ENCODE measurements at regions not wholly inside any gene's neighbourhood (a gene's known extent, or its start where the extent isn't known, plus 50 kb on each side); places are given as distances from the start of the nearest gene placed in this dataset.
A peak's percentile ranks its signal among the peaks of the same experiment; 100 is the strongest.

DNA sequence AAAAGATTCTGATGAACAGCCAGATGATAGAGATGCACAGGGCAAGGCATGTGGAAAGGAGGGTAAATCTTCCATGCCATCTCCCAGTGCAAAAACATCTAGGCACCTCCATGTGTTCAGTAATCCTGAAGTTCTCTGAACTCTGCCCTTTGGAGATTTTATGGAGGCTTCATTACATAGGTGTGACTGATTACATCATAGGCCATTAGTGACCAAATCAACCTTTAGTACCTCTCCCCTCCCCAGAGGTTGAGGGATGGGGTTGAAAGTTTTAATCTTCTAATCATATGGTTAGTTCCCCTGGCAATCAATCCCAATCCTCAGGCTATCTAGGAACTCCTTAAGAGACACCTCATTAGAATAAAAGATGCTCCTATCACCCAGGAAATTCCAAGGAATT, 2190.2 kb upstream of the PIK3C3 start:
- no peaks in the 10 kb centered on the region for H3K9me3 ChIP-seq
- TF ChIP-seq POLR2A (IDR thresholded peaks at IDR 0.05) (no peak), CTCF (IDR thresholded peaks at IDR 0.05) (no peak)

DNA sequence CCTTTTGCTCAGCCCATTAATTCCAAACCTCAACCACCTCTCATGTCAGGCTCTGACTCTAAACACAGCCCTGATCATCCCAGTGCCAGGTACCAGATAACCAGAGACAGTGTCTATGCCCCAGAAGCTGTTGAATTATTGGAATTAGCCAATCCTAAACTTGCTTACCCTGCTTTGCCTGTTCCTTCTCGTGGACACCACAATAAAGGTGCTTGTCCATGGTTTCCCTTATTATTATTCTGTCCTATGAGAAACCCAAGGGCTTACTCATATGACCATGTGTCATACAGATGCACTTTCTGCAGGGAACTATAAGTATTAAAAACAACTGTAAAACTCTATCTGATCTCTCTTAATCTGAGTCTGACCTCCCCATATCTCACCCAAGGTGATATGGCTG, 2193.8 kb upstream of the PIK3C3 start:
- H3K9me3 ChIP-seq, result no peaks in the 10 kb centered on the region
- WGBS, 2 donors, result 88 to 92% methylated on average over 1 of the region's 1 CpG
- no peaks in the 10 kb centered on the region for H3K4me1 ChIP-seq
- no peak overlapping the region for H3K27ac ChIP-seq
- H3K27me3 ChIP-seq, result no peaks in the 10 kb centered on the region
- no peak for TF ChIP-seq POLR2A (IDR thresholded peaks at IDR 0.05)
- no peak for TF ChIP-seq CTCF (IDR thresholded peaks at IDR 0.05)
- DNase-seq, result no peak
- no peaks in the 10 kb centered on the region for H3K36me3 ChIP-seq (ENCODE audit: low read depth, missing control alignments)
- no peak overlapping the region for H3K4me3 ChIP-seq
- intact Hi-C loops (cut with DNase I; ENCODE audit: low total_unique reads), result no loop called here

More for the DNA sequence above, 2190.2 kb upstream of the PIK3C3 start:
- H3K27ac ChIP-seq, result no peak overlapping the region
- DNase-seq, result no peak
- no peaks in the 10 kb centered on the region for H3K36me3 ChIP-seq (ENCODE audit: low read depth, missing control alignments)
- H3K4me3 ChIP-seq, result no peak overlapping the region
- intact Hi-C loops (cut with DNase I; ENCODE audit: low total_unique reads), result no loop called here
- no peaks in the 10 kb centered on the region for H3K27me3 ChIP-seq
- H3K4me1 ChIP-seq, result no peaks in the 10 kb centered on the region

DNA sequence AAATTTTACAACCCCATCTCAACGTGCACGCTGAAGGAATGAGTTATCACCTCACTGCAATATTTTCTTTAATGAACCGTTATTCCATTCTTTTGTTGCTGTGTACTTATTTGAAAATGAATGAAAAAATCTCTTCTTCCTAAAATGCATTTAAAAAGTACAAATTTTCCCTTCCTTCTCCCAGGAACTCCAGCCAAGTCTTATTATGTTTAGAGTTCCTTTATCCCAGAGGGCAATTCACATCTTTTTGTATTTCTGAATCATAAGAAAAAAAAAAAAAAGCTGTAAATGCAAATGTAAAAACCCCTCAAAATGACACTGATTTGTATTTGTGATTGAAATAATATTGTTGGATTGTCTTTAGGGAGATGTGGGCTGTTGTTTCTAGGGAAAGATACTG, 2194.3 kb upstream of the CELF4 start:
- H3K27me3 ChIP-seq, result no peaks in the 10 kb centered on the region
- 22 to 47% methylated on average over 3 of the region's 3 CpGs for WGBS, 2 donors
- TF ChIP-seq CTCF (IDR thresholded peaks at IDR 0.05) (no peak), POLR2A (IDR thresholded peaks at IDR 0.05) (no peak)
- no peak overlapping the region for H3K27ac ChIP-seq
- no peak overlapping the region for H3K4me3 ChIP-seq
- no peaks in the 10 kb centered on the region for H3K9me3 ChIP-seq
- H3K36me3 ChIP-seq (ENCODE audit: low read depth, missing control alignments), result no peaks in the 10 kb centered on the region
- no peak for DNase-seq
- intact Hi-C loops (cut with DNase I; ENCODE audit: low total_unique reads), result no loop called here
- no peaks in the 10 kb centered on the region for H3K4me1 ChIP-seq

GRCh38 chr18:39753178-39753577, 2187.6 kb upstream of the CELF4 start:
- Histone ChIP-seq H3K4me1 (peaks cover 5% of the 10 kb centered on the region), H3K27me3 (no peaks in the 10 kb centered on the region), H3K27ac (peak overlapping the region; percentile 59 to 63), H3K4me3 (no peak overlapping the region), H3K9me3 (no peaks in the 10 kb centered on the region), H3K36me3 (ENCODE audit: low read depth, missing control alignments) (no peaks in the 10 kb centered on the region)
- TF ChIP-seq CTCF (IDR thresholded peaks at IDR 0.05), result no peak
- TF ChIP-seq POLR2A (IDR thresholded peaks at IDR 0.05), result no peak
- intact Hi-C loops (cut with DNase I; ENCODE audit: low total_unique reads), result no loop called here
- no peak for DNase-seq
- 76 to 82% methylated on average over 3 to 4 of the region's 4 CpGs for WGBS, 2 donors

GRCh38 chr18:39752351-39752750, 2186.8 kb upstream of the CELF4 start:
- Histone ChIP-seq H3K27me3 (no peaks in the 10 kb centered on the region), H3K27ac (peak overlapping the region; percentile 31 to 57), H3K9me3 (no peaks in the 10 kb centered on the region), H3K36me3 (ENCODE audit: low read depth, missing control alignments) (no peaks in the 10 kb centered on the region), H3K4me3 (no peak overlapping the region), H3K4me1 (peaks cover 5% of the 10 kb centered on the region)
- WGBS, 2 donors, result 24 to 53% methylated on average over 2 of the region's 2 CpGs
- intact Hi-C loops (cut with DNase I; ENCODE audit: low total_unique reads), result no loop called here
- DNase-seq, result no peak
- TF ChIP-seq CTCF (IDR thresholded peaks at IDR 0.05) (no peak), POLR2A (IDR thresholded peaks at IDR 0.05) (no peak)

Measured in testis (tissue), 2 donors.